GM18505 (cell line): ENCODE measurements at regions not wholly inside any gene's neighbourhood (a gene's known extent, or its start where the extent isn't known, plus 50 kb on each side); places are given as distances from the start of the nearest gene placed in this dataset.

Experiments
- ATAC-seq: cut with Tn5 transposase; IDR thresholded peaks from one replicate; pipeline ENCODE4 v1.9.1; 2021; ENCODE audit not compliant: unreplicated experiment
- POLR2A ChIP-seq: IDR thresholded peaks from 4 replicates; pipeline ENCODE4 v1.6.1; 2011; ENCODE audit warnings: borderline replicate concordance; ENCODE audit not compliant: insufficient read depth, insufficient read length; ENCODE audit errors: extremely low read depth

GRCh38 chr6:112799889-112800288 is 452.8 kb downstream of the RFPL4B start:
- TF ChIP-seq POLR2A, result no peak
- ATAC-seq, result no peak

GRCh38 chr6:112800439-112800838 is 453.3 kb downstream of the RFPL4B start:
- no peak for ATAC-seq

GRCh38 chr6:112800916-112801315 is 453.8 kb downstream of the RFPL4B start:
- TF ChIP-seq POLR2A, result no peak
- ATAC-seq, result no peak

More at GRCh38 chr6:112800439-112800838, 453.3 kb downstream of the RFPL4B start:
- TF ChIP-seq POLR2A, result no peak

DNA sequence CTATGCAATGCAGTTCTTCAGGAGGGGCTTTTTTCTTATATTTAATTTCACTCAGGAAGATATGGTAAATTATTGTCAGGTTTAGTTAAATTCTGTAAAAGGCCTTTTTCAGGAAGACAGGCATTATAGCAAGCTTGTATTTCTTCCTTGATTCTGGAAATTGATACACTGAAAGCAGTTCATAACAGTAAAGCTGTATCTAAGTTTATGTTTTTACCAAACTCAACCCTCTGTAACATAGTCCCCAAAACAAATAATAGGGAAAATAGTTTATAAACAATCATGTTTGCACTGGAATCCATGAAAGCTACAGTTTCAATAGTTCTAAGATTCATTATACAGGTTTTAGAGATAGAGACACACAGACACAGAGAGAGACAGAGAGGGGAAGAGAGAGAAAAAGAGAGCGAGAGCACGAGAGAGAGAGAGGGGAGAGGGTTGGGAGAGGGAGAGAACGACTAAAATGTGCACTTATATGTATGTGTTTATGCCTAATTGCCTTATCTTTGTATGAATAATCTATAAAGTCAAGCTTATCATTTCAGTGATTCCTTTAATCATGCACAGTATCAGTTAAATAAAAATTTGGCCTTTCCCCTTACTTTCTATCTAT is 454.4 kb downstream of the RFPL4B start:
- no peak for TF ChIP-seq POLR2A

GRCh38 chr6:112802144-112802543 is 455.0 kb downstream of the RFPL4B start:
- no peak for ATAC-seq
- no peak for TF ChIP-seq POLR2A

More for the DNA sequence above, 454.4 kb downstream of the RFPL4B start:
- ATAC-seq, result no peak

GRCh38 chr6:112804638-112805330 is 457.7 kb downstream of the RFPL4B start:
- TF ChIP-seq POLR2A, result no peak
- ATAC-seq, result no peak

DNA sequence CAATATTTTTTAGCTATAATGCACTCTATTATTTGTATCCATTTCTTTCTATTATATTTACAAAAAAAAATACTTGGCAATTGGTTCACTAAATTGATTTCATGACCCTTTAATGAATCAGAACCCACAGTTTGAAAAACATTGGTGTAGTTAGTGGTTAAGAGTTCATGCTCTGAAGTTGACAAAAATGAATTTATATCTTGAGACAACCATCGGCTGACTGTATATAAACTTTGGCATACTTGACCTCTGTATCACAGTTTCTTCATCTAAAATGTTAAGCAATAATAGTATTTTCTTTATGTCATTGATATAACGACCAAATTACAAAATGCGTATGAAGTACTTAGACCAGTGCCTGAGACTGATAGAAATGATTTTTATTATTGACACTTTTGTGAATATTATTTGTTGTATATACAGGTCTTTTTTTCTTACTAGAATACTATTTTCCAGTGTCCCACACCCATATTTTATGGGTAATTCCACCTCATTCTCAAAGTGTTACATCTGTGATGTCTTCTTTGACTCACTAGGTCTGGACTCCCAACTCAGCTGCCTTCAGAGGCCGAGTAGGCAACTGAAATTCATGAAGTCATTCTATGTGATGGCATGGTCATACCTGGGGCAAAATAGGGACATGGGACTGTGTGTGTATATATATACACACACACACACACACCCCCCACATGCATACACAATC is 459.2 kb downstream of the RFPL4B start:
- TF ChIP-seq POLR2A, result no peak
- ATAC-seq, result no peak

DNA sequence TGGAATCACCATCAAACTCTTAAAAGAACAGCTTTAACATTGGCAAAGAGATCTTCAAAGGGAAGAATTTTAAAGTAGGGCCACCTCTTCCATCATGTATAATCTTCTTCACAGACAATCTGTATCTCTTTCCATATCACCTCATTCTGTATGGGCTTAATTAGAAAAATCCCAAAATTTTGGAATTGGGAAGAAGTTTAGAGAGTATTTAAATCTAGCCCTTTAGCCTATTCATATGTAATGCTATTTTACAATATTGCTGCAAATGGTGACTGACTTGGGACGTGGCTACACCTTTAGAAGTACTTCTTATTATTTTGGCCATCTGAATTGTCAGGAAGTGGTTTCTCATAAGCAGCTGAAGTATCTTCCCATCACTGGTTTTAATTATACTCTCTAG is 474.3 kb downstream of the RFPL4B start:
- TF ChIP-seq POLR2A, result no peak
- ATAC-seq, result no peak

- ATAC-seq, result no peak
- no peak for TF ChIP-seq POLR2A
Measured at GRCh38 chr6:112822769-112823168, 475.6 kb downstream of the RFPL4B start.

GRCh38 chr6:112827793-112828192 is 480.7 kb downstream of the RFPL4B start:
- TF ChIP-seq POLR2A, result no peak
- peak; percentile 96 for ATAC-seq

DNA sequence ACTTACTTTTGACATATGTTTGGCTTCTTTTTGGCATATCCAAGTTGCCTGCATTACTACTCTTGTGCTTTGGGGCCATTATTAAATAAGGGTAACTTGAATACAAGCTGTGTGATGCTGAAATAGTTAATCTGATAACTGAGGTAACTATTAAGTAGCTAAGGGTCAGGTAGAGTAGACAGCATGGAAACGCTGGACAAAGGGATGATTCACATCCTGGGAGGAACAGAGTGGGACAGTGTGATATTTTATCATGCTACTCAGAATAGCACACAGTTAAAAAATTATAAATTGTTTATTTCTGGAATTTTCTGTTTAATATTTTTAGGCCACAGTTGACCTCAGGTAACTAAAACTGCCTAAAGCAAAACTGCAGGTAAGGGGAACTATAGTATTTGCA is 483.9 kb downstream of the RFPL4B start:
- no peak for TF ChIP-seq POLR2A
- no peak for ATAC-seq

DNA sequence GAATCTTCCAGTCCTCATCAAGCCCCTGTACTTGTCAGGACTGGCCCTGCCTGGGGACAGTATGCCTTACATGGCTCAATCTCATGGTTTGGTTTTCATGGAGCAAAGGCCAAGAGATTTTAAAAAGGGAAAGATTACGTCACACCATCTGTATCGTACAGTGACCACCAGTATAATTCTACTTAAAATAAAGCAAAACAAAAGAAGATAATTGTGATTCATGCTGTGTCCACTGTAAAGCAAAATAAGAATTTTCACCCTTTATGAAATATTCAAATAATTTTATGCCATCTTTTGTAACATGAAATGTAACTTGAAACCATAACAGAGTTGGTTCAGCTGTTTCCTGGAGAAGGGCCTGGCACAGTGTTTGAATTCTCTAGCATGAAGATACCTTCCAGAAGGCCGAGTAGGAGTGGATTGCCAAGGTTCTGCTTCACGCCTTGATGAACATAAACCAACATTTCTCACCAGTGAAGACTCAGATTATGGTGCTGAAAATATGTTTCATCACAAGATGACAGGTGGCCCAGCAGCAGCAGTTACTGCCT is 486.5 kb downstream of the RFPL4B start:
- ATAC-seq, result no peak
- no peak for TF ChIP-seq POLR2A

- no peak for ATAC-seq
- no peak for TF ChIP-seq POLR2A
Measured at GRCh38 chr6:112835078-112835477, 487.9 kb downstream of the RFPL4B start.
